Inflammatory macrophage treated with lipopolysaccharide for 4 hours (primary cell): ENCODE measurements at regions not wholly inside any gene's neighbourhood (a gene's known extent, or its start where the extent isn't known, plus 50 kb on each side); places are given as distances from the start of the nearest gene placed in this dataset.

ENCODE experiments used
- DNase-seq: peaks from one replicate; pipeline ENCODE4 v3.0.0-alpha.2; 2020

GRCh38 chr1:168419736-168420135 lies 124.1 kb downstream of the XCL2 start:
- DNase-seq = no peak

GRCh38 chr1:168416220-168416619 lies 127.6 kb downstream of the XCL2 start:
- DNase-seq = no peak

- DNase-seq = no peak
These were observed 128.9 kb downstream of the XCL2 start for GRCh38 chr1:168414914-168415313.

GRCh38 chr1:168410464-168410863 lies 129.8 kb downstream of the TBX19 start:
- DNase-seq = no peak

- DNase-seq = no peak
These were observed 128.2 kb downstream of the TBX19 start for GRCh38 chr1:168408884-168409283.

GRCh38 chr1:168408539-168408865 lies 127.8 kb downstream of the TBX19 start:
- DNase-seq = no peak

GRCh38 chr1:168407832-168408538 lies 127.3 kb downstream of the TBX19 start:
- peak; percentile 3 for DNase-seq

GRCh38 chr1:168405906-168406549 lies 125.4 kb downstream of the TBX19 start:
- no peak for DNase-seq

GRCh38 chr1:168403140-168403539 lies 122.5 kb downstream of the TBX19 start:
- DNase-seq = no peak

- peak; percentile 2 for DNase-seq
These were observed 121.8 kb downstream of the TBX19 start for GRCh38 chr1:168402466-168402865.

GRCh38 chr1:168401341-168401740 lies 120.7 kb downstream of the TBX19 start:
- DNase-seq = no peak

GRCh38 chr1:168400139-168400538 lies 119.5 kb downstream of the TBX19 start:
- DNase-seq = no peak

GRCh38 chr1:168397806-168398205 lies 117.1 kb downstream of the TBX19 start:
- no peak for DNase-seq

GRCh38 chr1:168396940-168397684 lies 116.4 kb downstream of the TBX19 start:
- no peak for DNase-seq

- DNase-seq = no peak
These were observed 115.8 kb downstream of the TBX19 start for GRCh38 chr1:168396508-168396907.

- no peak for DNase-seq
These were observed 114.2 kb downstream of the TBX19 start for GRCh38 chr1:168394858-168395257.

- DNase-seq = no peak
These were observed 112.4 kb downstream of the TBX19 start for GRCh38 chr1:168392958-168393549.

- no peak for DNase-seq
These were observed 111.4 kb downstream of the TBX19 start for GRCh38 chr1:168391851-168392681.

- DNase-seq = no peak
These were observed 109.6 kb downstream of the TBX19 start for GRCh38 chr1:168390271-168390670.

GRCh38 chr1:168387781-168388760 lies 107.4 kb downstream of the TBX19 start:
- no peak for DNase-seq

GRCh38 chr1:168386949-168387586 lies 106.4 kb downstream of the TBX19 start:
- DNase-seq = no peak
